ENCODE measurements at regions not wholly inside any gene's neighbourhood (a gene's known extent, or its start where the extent isn't known, plus 50 kb on each side); places are given as distances from the start of the nearest gene placed in this dataset.

DNA sequence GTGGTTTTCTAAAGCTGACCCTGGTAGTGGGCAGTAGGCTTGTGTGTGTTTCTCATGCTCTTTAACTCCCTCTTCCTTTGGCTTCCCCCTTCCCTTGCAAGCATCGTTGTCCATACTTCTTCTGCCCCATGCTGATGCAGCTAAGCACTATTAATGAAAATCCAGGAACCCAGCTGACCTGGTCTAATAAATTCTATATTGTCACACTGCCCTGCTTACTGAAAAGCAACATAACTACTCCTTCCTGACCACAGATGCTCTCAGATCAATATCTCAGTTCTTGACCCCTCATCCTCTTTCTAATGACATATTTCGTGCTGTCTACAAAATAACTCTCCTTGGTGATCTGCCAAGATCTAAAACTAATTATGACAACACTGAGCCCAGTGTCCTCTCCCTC, 405.5 kb downstream of the EFNA5 start:
- H3K4me1 ChIP-seq (ENCODE audit: control insufficient read depth, insufficient read depth, low read length, unreplicated experiment) = peaks cover 8% of the 10 kb centered on the region
- no peak overlapping the region for H3K27ac ChIP-seq (ENCODE audit: low read depth, low read length)
- no peaks in the 10 kb centered on the region for H3K79me2 ChIP-seq (ENCODE audit: control insufficient read depth, insufficient read depth, low read length, unreplicated experiment)
- no peaks in the 10 kb centered on the region for H3K36me3 ChIP-seq (ENCODE audit: insufficient read depth, low read length)
- H3K27me3 ChIP-seq (ENCODE audit: insufficient read depth, low read length) = no peaks in the 10 kb centered on the region
- H2AFZ ChIP-seq (ENCODE audit: low read length, unreplicated experiment) = no peak overlapping the region
- no peak overlapping the region for H3K4me3 ChIP-seq (ENCODE audit: low read depth, low read length)

DNA sequence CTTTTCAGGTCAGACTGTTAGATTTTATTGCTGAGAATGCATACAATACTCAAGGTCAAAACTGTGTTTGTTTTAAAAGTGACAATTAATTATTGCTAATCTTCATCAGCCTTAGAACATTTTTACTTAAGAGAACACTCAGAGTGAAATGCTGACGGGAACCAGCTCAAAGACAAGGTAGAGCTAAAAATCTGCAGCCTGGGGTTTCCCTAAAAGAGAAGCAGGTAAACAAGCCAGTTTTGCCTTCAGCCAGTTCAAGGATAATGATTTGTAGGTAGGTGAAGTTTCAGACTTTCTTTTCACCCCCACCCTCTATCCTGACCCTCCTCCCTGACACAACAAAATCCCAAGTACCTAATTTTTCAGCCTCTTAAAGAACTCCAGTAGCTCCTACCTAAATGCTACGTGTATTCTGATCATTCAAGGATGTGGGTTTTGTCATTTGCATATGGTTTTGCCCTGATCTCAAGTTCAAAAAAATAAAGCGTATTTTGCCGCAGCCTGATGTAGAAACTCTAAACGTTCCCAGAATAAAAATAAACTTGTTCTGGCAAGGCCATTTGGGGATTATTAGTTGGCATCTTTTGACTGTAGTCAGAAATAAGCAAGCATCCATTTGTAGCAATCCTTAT, 407.2 kb downstream of the EFNA5 start:
- Histone ChIP-seq H3K4me1 (ENCODE audit: control insufficient read depth, insufficient read depth, low read length, unreplicated experiment) (peaks cover 7% of the 10 kb centered on the region), H3K4me3 (ENCODE audit: low read depth, low read length) (no peak overlapping the region), H3K36me3 (ENCODE audit: insufficient read depth, low read length) (no peaks in the 10 kb centered on the region), H3K79me2 (ENCODE audit: control insufficient read depth, insufficient read depth, low read length, unreplicated experiment) (no peaks in the 10 kb centered on the region), H3K27me3 (ENCODE audit: insufficient read depth, low read length) (no peaks in the 10 kb centered on the region), H2AFZ (ENCODE audit: low read length, unreplicated experiment) (no peak overlapping the region), H3K27ac (ENCODE audit: low read depth, low read length) (no peak overlapping the region)

DNA sequence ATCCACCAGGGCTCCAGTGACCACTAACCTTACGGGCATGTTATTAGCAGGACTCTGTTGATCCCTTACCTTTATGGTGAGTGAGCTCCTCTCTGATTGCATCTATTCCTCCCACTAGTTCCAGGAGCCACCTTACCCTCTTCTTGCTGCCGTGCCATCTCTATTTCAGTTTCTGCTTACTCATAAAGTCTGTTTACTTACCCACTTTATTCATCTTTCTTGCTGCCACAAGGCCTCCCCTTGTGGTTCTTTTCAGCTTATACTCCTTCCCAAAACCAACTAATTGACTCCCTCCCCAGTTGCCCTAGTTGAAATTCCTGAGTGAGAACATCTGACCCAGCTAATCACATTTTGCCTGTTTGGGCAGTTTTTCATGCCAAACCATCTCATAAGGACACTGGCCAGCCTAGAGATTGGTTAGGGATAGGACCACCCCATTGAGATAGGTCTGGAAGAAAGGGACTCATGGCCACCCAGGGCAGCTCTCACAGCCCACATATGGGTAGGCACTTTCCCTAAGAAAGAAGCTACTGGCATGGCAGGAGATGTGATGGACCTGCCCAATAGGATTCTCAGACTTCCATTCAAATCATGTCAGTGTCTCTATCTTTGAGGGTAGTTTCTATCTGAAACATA, 412.7 kb downstream of the EFNA5 start:
- no peak overlapping the region for H3K4me3 ChIP-seq (ENCODE audit: low read depth, low read length)
- H3K27me3 ChIP-seq (ENCODE audit: insufficient read depth, low read length) = no peaks in the 10 kb centered on the region

DNA sequence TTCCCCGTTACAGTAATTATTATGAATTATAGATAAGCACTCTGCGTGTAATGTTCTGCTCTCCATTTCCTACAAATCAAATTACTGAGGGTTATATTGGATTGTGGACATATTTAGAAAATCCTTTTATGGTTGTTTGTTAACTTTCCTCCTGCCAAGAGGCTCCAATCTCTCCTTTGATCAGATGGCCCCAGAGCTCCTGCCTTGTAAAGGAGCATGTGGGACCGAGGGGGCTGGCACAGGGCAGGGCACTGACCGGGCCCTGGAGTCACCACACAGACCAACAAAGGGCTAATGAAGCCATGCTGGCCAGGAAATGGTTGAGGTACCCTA, 415.9 kb downstream of the EFNA5 start:
- Histone ChIP-seq H3K36me3 (ENCODE audit: insufficient read depth, low read length) (no peaks in the 10 kb centered on the region), H3K4me1 (ENCODE audit: control insufficient read depth, insufficient read depth, low read length, unreplicated experiment) (no peaks in the 10 kb centered on the region), H3K27ac (ENCODE audit: low read depth, low read length) (no peak overlapping the region), H3K79me2 (ENCODE audit: control insufficient read depth, insufficient read depth, low read length, unreplicated experiment) (no peaks in the 10 kb centered on the region), H3K4me3 (ENCODE audit: low read depth, low read length) (no peak overlapping the region), H3K27me3 (ENCODE audit: insufficient read depth, low read length) (no peaks in the 10 kb centered on the region), H2AFZ (ENCODE audit: low read length, unreplicated experiment) (no peak overlapping the region)

More for the DNA sequence above, 412.7 kb downstream of the EFNA5 start:
- Histone ChIP-seq H3K27ac (ENCODE audit: low read depth, low read length) (no peak overlapping the region), H2AFZ (ENCODE audit: low read length, unreplicated experiment) (no peak overlapping the region), H3K4me1 (ENCODE audit: control insufficient read depth, insufficient read depth, low read length, unreplicated experiment) (no peaks in the 10 kb centered on the region), H3K36me3 (ENCODE audit: insufficient read depth, low read length) (no peaks in the 10 kb centered on the region), H3K79me2 (ENCODE audit: control insufficient read depth, insufficient read depth, low read length, unreplicated experiment) (no peaks in the 10 kb centered on the region)

DNA sequence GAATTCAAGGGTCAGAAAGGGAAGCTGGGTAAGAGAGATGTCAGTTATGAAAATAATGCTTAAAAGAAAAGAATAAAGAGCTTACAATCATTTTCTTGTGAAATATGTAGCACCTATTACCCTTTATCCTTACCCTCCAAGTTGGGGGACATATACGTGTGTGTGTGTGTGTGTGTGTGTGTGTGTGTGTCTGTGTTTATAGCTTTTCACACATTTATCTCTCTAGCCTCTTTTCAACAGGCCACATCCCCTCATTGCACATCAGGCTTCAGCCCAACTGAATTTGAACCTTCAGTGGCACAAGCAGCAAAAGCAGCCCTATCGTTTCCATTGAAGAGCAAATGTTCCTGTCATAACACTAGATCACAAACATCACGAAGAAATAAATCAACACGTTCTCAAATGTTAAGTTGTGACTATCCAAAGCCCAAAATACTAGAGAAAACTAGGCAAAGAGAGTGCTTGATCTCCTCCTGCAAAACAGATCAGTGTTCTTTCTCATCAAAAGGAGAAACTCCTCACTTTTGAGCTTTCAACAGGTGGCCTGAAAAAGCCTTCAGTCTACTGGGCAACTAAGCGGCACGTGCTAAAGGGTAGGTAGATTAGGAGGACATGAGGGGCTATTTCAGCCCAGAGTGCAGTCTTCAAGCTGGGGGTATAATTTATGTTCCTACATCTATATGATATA, 416.4 kb downstream of the EFNA5 start:
- Histone ChIP-seq H3K4me1 (ENCODE audit: control insufficient read depth, insufficient read depth, low read length, unreplicated experiment) (no peaks in the 10 kb centered on the region), H3K27me3 (ENCODE audit: insufficient read depth, low read length) (no peaks in the 10 kb centered on the region), H2AFZ (ENCODE audit: low read length, unreplicated experiment) (no peak overlapping the region), H3K79me2 (ENCODE audit: control insufficient read depth, insufficient read depth, low read length, unreplicated experiment) (no peaks in the 10 kb centered on the region), H3K4me3 (ENCODE audit: low read depth, low read length) (no peak overlapping the region), H3K27ac (ENCODE audit: low read depth, low read length) (no peak overlapping the region), H3K36me3 (ENCODE audit: insufficient read depth, low read length) (no peaks in the 10 kb centered on the region)

DNA sequence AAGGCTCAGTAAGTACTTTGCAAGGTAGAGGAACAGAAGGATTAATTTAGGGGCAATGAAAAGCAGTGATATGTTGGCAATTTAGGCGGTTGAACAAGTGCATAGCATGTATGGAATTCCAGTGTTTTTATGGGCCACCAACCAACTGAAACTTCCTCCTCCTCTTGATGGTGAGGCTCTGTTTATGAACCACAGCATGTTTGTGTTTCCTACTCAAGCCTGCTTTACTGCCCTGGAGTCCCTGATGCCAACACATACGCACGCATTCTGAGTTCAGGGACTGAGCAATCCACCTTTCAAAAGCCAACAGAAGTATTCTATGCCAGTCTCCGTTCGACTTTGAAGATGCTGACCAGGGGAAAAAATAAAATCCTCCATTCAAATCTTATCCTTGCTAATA, 417.5 kb downstream of the EFNA5 start:
- H2AFZ ChIP-seq (ENCODE audit: low read length, unreplicated experiment) = no peak overlapping the region
- no peaks in the 10 kb centered on the region for H3K4me1 ChIP-seq (ENCODE audit: control insufficient read depth, insufficient read depth, low read length, unreplicated experiment)
- H3K27ac ChIP-seq (ENCODE audit: low read depth, low read length) = no peak overlapping the region
- H3K36me3 ChIP-seq (ENCODE audit: insufficient read depth, low read length) = no peaks in the 10 kb centered on the region
- no peaks in the 10 kb centered on the region for H3K79me2 ChIP-seq (ENCODE audit: control insufficient read depth, insufficient read depth, low read length, unreplicated experiment)
- H3K4me3 ChIP-seq (ENCODE audit: low read depth, low read length) = no peak overlapping the region
- H3K27me3 ChIP-seq (ENCODE audit: insufficient read depth, low read length) = no peaks in the 10 kb centered on the region

DNA sequence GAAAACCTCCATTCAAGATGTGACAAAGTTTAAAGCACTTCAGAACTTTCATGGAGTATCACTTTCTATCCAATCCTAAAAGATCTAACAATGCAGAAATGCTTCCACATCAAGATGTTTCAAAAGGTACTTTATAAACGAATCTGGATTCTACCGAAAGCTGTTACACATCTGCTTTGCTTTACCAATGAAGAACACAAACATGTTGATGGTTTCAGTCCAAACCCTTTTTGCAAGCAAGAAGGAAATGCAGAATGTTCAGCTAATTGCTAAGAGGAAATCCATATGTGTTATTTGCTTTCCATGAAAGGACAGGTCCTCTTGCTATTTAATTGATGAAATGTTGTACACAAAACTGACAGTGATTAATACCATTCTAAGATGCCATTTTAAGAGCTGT, 419.6 kb downstream of the EFNA5 start:
- Histone ChIP-seq H3K4me3 (ENCODE audit: low read depth, low read length) (no peak overlapping the region), H3K4me1 (ENCODE audit: control insufficient read depth, insufficient read depth, low read length, unreplicated experiment) (no peaks in the 10 kb centered on the region), H3K79me2 (ENCODE audit: control insufficient read depth, insufficient read depth, low read length, unreplicated experiment) (no peaks in the 10 kb centered on the region), H2AFZ (ENCODE audit: low read length, unreplicated experiment) (no peak overlapping the region), H3K27ac (ENCODE audit: low read depth, low read length) (no peak overlapping the region), H3K27me3 (ENCODE audit: insufficient read depth, low read length) (no peaks in the 10 kb centered on the region), H3K36me3 (ENCODE audit: insufficient read depth, low read length) (no peaks in the 10 kb centered on the region)

DNA sequence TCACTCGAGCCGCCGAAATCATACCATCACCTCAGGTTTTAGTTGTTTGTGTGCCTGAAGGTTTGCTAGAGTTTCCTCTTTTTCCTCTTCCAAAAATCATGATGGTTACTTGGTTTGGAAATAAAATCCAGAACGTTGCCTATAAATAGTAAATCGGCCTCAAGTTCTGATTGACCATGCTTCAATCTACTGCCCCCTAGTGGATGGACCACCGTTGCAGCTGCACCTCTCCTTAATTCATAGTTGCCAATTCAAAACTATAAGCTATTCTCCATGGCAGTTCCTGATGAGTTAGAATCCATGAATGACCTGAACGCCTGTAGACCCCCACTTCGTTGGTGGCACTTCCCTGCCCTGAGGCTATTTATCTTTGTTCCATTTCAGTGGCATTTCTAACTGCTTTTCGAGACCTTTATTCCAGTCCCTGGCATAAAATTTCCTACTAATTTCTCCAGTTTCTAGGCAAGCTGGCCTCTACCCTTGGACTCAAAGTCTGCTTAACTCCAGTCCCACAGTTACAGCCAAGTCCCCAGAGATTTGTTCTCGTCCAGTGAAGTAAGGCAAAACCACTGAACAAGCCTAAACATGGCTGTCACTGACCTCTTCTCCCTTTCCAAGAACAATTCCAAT, 422.6 kb downstream of the EFNA5 start:
- Histone ChIP-seq H3K27me3 (ENCODE audit: insufficient read depth, low read length) (no peaks in the 10 kb centered on the region), H3K4me3 (ENCODE audit: low read depth, low read length) (no peak overlapping the region), H3K27ac (ENCODE audit: low read depth, low read length) (no peak overlapping the region), H3K4me1 (ENCODE audit: control insufficient read depth, insufficient read depth, low read length, unreplicated experiment) (no peaks in the 10 kb centered on the region), H2AFZ (ENCODE audit: low read length, unreplicated experiment) (no peak overlapping the region), H3K36me3 (ENCODE audit: insufficient read depth, low read length) (no peaks in the 10 kb centered on the region), H3K79me2 (ENCODE audit: control insufficient read depth, insufficient read depth, low read length, unreplicated experiment) (no peaks in the 10 kb centered on the region)

DNA sequence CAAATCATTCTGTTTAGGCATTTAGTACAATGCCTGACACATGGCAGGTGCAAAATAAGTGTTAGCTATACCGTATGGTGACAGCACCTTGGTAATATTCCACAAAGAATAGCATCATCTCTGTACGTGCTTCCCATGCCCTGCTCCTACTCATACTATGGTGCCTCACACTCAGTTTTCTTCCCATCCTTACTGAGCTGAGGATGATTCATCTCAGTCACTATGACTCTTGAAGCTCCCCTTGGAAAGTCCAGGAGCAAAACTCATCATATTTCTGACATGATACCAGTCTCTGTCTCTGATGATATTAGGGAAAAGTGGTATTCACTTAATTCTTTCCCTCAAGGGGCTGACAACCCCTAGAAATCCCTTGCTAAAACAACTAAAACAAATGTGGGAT, 423.3 kb downstream of the EFNA5 start:
- Histone ChIP-seq H3K4me3 (ENCODE audit: low read depth, low read length) (no peak overlapping the region), H3K79me2 (ENCODE audit: control insufficient read depth, insufficient read depth, low read length, unreplicated experiment) (no peaks in the 10 kb centered on the region), H3K36me3 (ENCODE audit: insufficient read depth, low read length) (no peaks in the 10 kb centered on the region), H3K4me1 (ENCODE audit: control insufficient read depth, insufficient read depth, low read length, unreplicated experiment) (no peaks in the 10 kb centered on the region), H3K27ac (ENCODE audit: low read depth, low read length) (no peak overlapping the region), H3K27me3 (ENCODE audit: insufficient read depth, low read length) (no peaks in the 10 kb centered on the region), H2AFZ (ENCODE audit: low read length, unreplicated experiment) (no peak overlapping the region)

DNA sequence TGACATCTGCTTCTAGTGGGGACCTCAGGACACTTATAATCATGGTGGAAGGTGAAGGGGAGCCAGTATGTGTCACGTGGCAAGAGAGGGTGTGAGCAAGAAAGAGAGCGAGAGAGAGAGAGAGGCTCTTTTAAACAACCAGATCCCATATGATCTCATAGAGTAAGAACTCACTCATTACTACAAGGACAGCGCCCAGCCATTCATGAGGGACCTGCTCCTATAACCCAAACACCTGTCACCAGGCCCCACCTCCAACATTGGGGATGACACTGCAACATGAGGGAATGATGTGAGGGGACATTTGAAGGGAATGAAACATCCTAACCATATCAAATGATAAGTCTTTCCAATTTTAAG, 427.5 kb downstream of the EFNA5 start:
- Histone ChIP-seq H3K79me2 (ENCODE audit: control insufficient read depth, insufficient read depth, low read length, unreplicated experiment) (no peaks in the 10 kb centered on the region), H3K27ac (ENCODE audit: low read depth, low read length) (no peak overlapping the region), H3K36me3 (ENCODE audit: insufficient read depth, low read length) (no peaks in the 10 kb centered on the region), H3K27me3 (ENCODE audit: insufficient read depth, low read length) (no peaks in the 10 kb centered on the region), H2AFZ (ENCODE audit: low read length, unreplicated experiment) (no peak overlapping the region), H3K4me1 (ENCODE audit: control insufficient read depth, insufficient read depth, low read length, unreplicated experiment) (no peaks in the 10 kb centered on the region), H3K4me3 (ENCODE audit: low read depth, low read length) (no peak overlapping the region)

Measured in ACC112 (cell line).